Superior temporal gyrus (tissue), 1 donor: ENCODE measurements at regions not wholly inside any gene's neighbourhood (a gene's known extent, or its start where the extent isn't known, plus 50 kb on each side); places are given as distances from the start of the nearest gene placed in this dataset.

Experiments used
- DNase-seq: peaks from one replicate; pipeline ENCODE4 v3.0.0-alpha.2; 2016; ENCODE audit errors: extremely low spot score

GRCh38 chr20:21033817-21034216 is 72.3 kb downstream of the LINC00237 start:
- DNase-seq: no peak

GRCh38 chr20:21031666-21032065 is 74.5 kb downstream of the LINC00237 start:
- DNase-seq: no peak

DNA sequence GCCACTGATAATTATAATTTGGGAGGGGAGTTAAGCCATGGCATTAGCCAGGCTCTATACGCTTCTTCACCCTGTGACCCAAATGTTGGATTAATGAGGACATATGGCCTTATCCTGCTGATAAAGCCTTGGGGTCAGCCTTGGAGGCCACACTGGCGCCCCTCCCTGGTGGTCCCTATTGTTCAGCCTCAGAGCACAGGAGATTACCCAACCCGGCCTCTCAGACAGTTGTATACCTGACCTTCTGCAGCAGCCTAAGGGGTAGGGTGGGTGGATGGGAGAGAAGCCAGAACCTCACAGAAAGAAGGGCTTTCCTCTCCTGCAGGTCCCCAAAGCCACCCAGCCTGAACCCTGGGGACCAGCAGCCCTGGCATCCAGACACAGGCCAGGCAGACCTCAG is 76.8 kb downstream of the LINC00237 start:
- DNase-seq: no peak

- no peak for DNase-seq
These were observed 77.2 kb downstream of the LINC00237 start for GRCh38 chr20:21028921-21029320.

- DNase-seq: no peak
These were observed 77.7 kb downstream of the LINC00237 start for GRCh38 chr20:21028436-21028835.

- no peak for DNase-seq
These were observed 78.6 kb downstream of the LINC00237 start for GRCh38 chr20:21027569-21027968.

GRCh38 chr20:21026951-21027350 is 79.2 kb downstream of the LINC00237 start:
- no peak for DNase-seq

- DNase-seq: no peak
These were observed 81.7 kb downstream of the LINC00237 start for GRCh38 chr20:21024420-21024819.

DNA sequence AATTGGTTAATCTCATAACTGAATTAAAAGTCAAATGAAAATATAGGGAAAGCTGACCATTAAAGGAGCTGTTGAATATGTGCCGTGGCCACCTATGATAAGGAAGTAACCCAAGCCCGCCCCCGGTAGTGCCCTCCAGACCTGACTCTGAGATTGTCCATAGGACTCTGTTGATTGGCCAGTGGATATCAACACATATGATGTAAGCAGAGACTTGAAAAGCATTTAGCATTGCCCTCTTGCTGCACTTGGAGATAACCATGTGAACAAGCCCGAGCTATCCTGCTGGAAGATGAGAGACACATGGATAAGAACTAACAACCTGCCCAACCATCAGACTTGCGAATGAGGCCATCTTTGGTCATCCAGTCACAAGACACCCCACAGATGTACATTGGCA is 83.2 kb downstream of the LINC00237 start:
- DNase-seq: no peak

GRCh38 chr20:21021472-21021790 is 84.7 kb downstream of the LINC00237 start:
- no peak for DNase-seq

DNA sequence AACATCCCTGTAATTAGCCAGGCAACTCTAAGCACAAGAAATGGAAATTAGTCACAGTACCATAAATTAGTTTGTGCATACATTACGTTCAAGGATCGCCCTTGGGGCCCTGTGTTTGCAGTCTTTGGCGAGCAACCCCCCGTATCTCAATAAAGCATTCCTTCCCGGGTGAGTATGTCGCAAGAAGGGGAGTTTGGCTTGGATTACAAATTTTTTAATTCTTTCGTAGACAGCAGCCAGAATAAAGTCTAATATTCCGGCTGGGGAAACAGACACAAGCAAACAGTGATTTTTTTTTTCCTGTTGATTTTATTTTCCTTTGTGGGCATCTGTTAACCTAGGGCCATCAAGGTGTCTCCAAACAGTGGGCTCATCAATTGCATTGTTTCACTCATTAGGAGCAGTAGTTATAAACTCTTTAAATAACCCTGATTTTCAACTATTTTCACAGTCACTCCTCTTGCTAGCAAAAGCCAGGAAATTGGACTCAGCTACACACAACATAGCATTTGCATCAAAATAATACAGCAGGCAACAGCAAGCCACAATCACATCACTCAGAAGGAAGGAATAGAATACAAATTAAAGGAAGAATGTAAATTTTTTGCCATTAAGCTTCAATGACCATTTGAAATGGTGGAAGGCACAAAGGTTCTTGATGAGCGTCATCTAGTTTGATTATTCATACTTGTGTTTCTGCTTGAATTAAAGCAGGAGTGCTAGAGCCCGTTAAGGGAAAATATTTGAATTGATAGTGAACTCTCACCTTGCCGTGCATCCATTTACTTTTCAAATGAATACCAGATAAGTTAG is 85.3 kb downstream of the LINC00237 start:
- DNase-seq: no peak

- DNase-seq: no peak
These were observed 86.1 kb downstream of the LINC00237 start for GRCh38 chr20:21019814-21020658.

DNA sequence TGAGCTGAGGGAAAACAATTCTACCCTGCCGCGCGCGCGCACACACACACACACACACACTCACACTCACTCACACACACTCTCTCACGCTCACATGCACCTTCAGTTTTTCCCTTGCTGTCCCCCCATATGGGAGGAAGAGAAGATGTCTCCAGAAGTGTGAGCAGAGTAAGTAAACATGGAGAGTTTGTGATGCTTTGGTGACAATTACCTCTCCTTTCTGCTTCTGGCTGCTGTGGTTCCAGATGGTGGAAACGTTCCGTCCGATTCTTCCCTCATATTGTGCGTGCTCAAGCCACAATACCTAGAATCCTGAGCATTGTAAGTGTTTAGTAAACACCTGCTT is 86.7 kb downstream of the LINC00237 start:
- no peak for DNase-seq

DNA sequence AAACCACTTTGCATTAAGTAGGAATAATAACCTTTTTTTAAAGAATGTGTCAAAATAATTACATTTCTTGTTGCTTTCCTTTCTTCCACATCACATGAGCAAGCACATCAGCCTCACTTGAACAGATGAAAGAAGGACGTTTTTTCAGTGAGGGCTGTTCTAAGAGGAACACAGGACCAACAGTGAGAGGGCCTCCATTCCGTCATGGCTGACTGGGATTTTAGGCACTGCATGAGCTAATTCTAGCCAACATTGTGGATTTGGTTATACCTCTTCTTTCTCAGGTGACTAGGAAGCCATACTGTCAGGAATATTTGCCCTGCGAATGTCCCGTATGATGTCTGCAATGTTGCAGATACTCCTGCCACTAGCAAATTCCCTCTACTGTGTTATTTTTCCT is 87.6 kb downstream of the LINC00237 start:
- no peak for DNase-seq

DNA sequence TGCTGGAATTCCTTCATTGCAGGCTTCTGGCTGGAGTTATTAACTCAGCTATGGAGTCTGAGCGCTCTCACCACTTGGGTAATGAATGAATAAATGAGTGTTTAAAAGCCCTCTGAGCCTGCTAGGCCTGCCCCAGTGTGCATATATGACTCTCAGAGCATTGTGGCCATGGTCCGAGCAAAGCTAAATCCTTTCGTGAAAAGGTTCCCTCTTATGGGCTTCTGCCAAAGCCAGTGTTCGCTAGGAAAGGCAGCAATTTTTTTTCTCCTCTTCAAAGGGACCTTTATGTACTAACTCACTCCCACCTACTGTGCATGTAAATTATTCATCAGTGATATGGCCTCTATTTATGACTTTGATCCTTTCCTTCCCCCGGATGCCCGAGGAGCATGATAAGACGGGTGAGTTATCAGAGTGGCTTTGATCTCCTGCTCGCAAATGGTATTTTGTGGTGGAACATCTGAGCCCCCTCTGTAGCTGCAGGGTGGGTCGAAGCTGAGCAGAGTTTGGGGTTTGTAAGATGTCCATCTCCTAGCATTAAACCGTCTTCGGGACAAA is 88.6 kb downstream of the LINC00237 start:
- no peak for DNase-seq

GRCh38 chr20:21016751-21017150 is 89.4 kb downstream of the LINC00237 start:
- DNase-seq: peak; percentile 25

DNA sequence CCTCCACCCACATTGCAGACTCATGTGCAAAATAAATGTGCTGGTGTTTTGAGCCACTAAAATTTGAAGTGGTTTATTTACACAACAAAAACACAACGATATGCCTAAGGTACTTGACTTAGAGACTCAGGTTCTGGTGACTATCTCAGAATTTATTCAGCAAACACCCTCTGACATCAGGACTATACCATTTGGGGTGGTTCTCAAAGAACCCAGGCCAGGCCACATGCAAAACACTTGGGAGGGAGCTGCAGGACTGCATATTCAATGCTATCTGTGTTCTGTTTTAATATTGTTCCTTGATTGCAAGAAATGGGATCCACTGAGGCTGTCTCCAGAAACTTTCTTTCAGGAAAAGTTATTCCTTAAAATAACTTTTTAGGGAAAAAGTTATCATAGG is 91.6 kb downstream of the LINC00237 start:
- no peak for DNase-seq

GRCh38 chr20:21008951-21009350 is 97.2 kb downstream of the LINC00237 start:
- DNase-seq: no peak

- no peak for DNase-seq
These were observed 99.5 kb downstream of the LINC00237 start for GRCh38 chr20:21006611-21007010.

DNA sequence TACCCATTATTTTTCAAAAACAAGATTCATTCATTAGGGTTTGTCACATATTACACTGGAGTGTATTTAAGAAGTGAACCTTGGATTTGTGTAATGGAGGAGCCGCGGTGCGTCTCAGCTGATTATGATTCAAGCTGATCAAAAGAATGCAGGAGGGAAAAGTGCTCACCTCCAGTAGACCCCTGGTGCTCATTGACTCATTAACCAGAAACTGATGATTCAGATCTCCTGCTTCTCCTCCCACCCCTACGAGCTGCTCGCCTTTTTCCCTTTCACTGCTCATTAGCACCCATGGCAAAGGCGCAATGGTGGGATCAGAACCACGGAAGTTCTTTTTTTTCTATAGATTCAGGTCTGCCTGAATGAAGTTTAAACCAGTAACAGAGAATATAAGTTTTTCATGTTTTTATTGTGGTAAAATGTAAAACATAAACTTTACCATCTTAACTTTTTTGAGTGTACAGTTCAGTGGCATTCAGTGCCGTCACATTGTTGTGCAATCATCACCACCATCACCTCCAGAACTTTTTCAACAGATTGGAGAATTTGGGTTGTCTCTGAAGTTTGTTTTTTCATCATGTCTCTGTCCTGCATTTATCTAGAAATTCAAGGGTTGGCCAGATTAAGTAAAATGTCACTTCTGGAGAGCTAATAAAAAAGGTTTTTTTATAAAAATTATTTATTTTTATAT is 101.6 kb downstream of the LINC00237 start:
- no peak for DNase-seq

DNA sequence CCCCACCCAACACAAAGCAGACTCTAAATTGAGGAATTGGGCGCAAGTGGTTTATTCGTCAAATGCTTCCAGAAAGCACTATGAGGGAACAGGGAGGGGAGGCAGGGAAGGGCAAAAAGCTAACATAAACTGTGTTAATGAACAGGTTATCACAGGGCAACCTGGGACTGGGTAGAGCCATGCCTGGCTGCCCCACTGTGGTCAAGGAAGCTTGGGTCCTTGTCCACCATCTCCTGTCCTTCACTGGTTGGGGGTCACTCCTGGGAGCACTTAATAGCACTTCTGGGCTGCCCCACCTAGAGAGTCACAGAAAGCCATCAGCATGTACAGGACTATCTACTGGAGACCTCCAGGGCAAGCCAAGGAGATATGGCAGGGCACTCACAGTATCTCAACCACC is 102.3 kb downstream of the LINC00237 start:
- no peak for DNase-seq

- no peak for DNase-seq
These were observed 103.7 kb downstream of the LINC00237 start for GRCh38 chr20:21002486-21002885.
